Peyer's patch (tissue), 4 donors: ENCODE measurements at regions not wholly inside any gene's neighbourhood (a gene's known extent, or its start where the extent isn't known, plus 50 kb on each side); places are given as distances from the start of the nearest gene placed in this dataset.

Experiments
- POLR2A ChIP-seq, 2 donors: fragments of 450-650 bp; IDR thresholded peaks; one replicate each; pipeline ENCODE4 v1.5.1; 2017; ENCODE audit warnings: antibody characterized with exemption in 2 of 2, mild to moderate bottlenecking in 2 of 2, moderate library complexity in 2 of 2
- TF ChIP-seq, protein P1 (sequence below), 6 experiments: fragments of 450-650 bp in 4 of 6; fragments of 200-600 bp in 2 of 6; sonication (generic) in 1 of 6; IDR thresholded peaks; one replicate each; pipeline ENCODE4 v1.5.1; 2017 to 2019; ENCODE audit warnings: antibody characterized with exemption in 6 of 6, mild to moderate bottlenecking in 3 of 6, moderate library complexity in 1 of 6

- TF ChIP-seq, protein P1, sequence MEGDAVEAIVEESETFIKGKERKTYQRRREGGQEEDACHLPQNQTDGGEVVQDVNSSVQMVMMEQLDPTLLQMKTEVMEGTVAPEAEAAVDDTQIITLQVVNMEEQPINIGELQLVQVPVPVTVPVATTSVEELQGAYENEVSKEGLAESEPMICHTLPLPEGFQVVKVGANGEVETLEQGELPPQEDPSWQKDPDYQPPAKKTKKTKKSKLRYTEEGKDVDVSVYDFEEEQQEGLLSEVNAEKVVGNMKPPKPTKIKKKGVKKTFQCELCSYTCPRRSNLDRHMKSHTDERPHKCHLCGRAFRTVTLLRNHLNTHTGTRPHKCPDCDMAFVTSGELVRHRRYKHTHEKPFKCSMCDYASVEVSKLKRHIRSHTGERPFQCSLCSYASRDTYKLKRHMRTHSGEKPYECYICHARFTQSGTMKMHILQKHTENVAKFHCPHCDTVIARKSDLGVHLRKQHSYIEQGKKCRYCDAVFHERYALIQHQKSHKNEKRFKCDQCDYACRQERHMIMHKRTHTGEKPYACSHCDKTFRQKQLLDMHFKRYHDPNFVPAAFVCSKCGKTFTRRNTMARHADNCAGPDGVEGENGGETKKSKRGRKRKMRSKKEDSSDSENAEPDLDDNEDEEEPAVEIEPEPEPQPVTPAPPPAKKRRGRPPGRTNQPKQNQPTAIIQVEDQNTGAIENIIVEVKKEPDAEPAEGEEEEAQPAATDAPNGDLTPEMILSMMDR (IDR thresholded peaks at IDR 0.05) = no peak
- no peak for TF ChIP-seq POLR2A (IDR thresholded peaks at IDR 0.05)
These were observed 335.6 kb downstream of the CYRIA start for GRCh38 chr2:16330012-16330411.
